RCC 7860 (cell line): ENCODE measurements at regions not wholly inside any gene's neighbourhood (a gene's known extent, or its start where the extent isn't known, plus 50 kb on each side); places are given as distances from the start of the nearest gene placed in this dataset.

ENCODE experiments used
- DNase-seq: peaks from one replicate; pipeline ENCODE4 v3.0.0-alpha.2; 2015; ENCODE audit warnings: low spot score
- FAIRE-seq: peaks from 2 replicates; lab custom pipeline; 2012; peaks lifted over from hg19 to GRCh38; lab: Jason Lieb, UNC

- FAIRE-seq (no peak), DNase-seq (no peak)
Observed at GRCh38 chr9:87271696-87272477, 225.8 kb upstream of the DAPK1 start.

GRCh38 chr9:87275047-87275725, 222.5 kb upstream of the DAPK1 start:
- FAIRE-seq (no peak), DNase-seq (no peak)

GRCh38 chr9:87276327-87276841, 221.3 kb upstream of the DAPK1 start:
- FAIRE-seq: peak; percentile 84
- DNase-seq: peak; percentile 56

GRCh38 chr9:87276851-87277261, 220.8 kb upstream of the DAPK1 start:
- FAIRE-seq (no peak), DNase-seq (no peak)

- FAIRE-seq (no peak), DNase-seq (no peak)
Observed at GRCh38 chr9:87277346-87277745, 220.3 kb upstream of the DAPK1 start.

- FAIRE-seq: no peak
- no peak for DNase-seq
Observed at GRCh38 chr9:87278971-87279733, 218.5 kb upstream of the DAPK1 start.

- FAIRE-seq: no peak
- DNase-seq: no peak
Observed at GRCh38 chr9:87280421-87280820, 217.2 kb upstream of the DAPK1 start.

- no peak for DNase-seq
- FAIRE-seq: no peak
Observed at GRCh38 chr9:87282538-87282937, 215.1 kb upstream of the DAPK1 start.

- FAIRE-seq (no peak), DNase-seq (no peak)
Observed at GRCh38 chr9:87283585-87283984, 214.1 kb upstream of the DAPK1 start.

GRCh38 chr9:87285183-87285850, 212.3 kb upstream of the DAPK1 start:
- no peak for FAIRE-seq
- DNase-seq: no peak

GRCh38 chr9:87286506-87286905, 211.2 kb upstream of the DAPK1 start:
- DNase-seq: no peak
- FAIRE-seq: no peak

- FAIRE-seq: no peak
- DNase-seq: no peak
Observed at GRCh38 chr9:87290241-87291052, 207.2 kb upstream of the DAPK1 start.

GRCh38 chr9:87292449-87293191, 205.0 kb upstream of the DAPK1 start:
- DNase-seq: no peak
- no peak for FAIRE-seq

GRCh38 chr9:87294126-87294525, 203.5 kb upstream of the DAPK1 start:
- FAIRE-seq: no peak

GRCh38 chr9:87300915-87301314, 196.8 kb upstream of the DAPK1 start:
- DNase-seq (no peak), FAIRE-seq (no peak)

More at GRCh38 chr9:87294126-87294525, 203.5 kb upstream of the DAPK1 start:
- no peak for DNase-seq

GRCh38 chr9:87301371-87301770, 196.3 kb upstream of the DAPK1 start:
- no peak for DNase-seq

GRCh38 chr9:87305151-87305550, 192.5 kb upstream of the DAPK1 start:
- no peak for DNase-seq
- no peak for FAIRE-seq

More at GRCh38 chr9:87301371-87301770, 196.3 kb upstream of the DAPK1 start:
- no peak for FAIRE-seq

- no peak for FAIRE-seq
- DNase-seq: no peak
Observed at GRCh38 chr9:87306006-87306405, 191.7 kb upstream of the DAPK1 start.

GRCh38 chr9:87307848-87308247, 189.8 kb upstream of the DAPK1 start:
- DNase-seq (no peak), FAIRE-seq (no peak)
